HG03460 (cell line): ENCODE measurements at regions not wholly inside any gene's neighbourhood (a gene's known extent, or its start where the extent isn't known, plus 50 kb on each side); places are given as distances from the start of the nearest gene placed in this dataset.
"Not testable (repeated sequence)": the region's sequence is repeated elsewhere in the genome, so short reads cannot be mapped to it uniquely, and the experiment has no call there.

Experiments used
- ATAC-seq: cut with Tn5 transposase; IDR thresholded peaks from one replicate; pipeline ENCODE4 v1.9.1; 2021; ENCODE audit not compliant: unreplicated experiment

- no peak for ATAC-seq
Measured at GRCh38 chr6:168943231-168943905, 310.3 kb downstream of the THBS2 start.

- ATAC-seq, result no peak
Measured at GRCh38 chr6:168942646-168943045, 311.0 kb downstream of the THBS2 start.

- no peak for ATAC-seq
Measured at GRCh38 chr6:168941036-168941435, 312.6 kb downstream of the THBS2 start.

- no peak for ATAC-seq
Measured at GRCh38 chr6:168939796-168940195, 313.9 kb downstream of the THBS2 start.

- ATAC-seq, result no peak
Measured at GRCh38 chr6:168939041-168939440, 314.6 kb downstream of the THBS2 start.

GRCh38 chr6:168938546-168938945, 315.1 kb downstream of the THBS2 start:
- ATAC-seq, result no peak

GRCh38 chr6:168937054-168937453, 316.6 kb downstream of the THBS2 start:
- no peak for ATAC-seq

- no peak for ATAC-seq
Measured at GRCh38 chr6:168935628-168936010, 318.0 kb downstream of the THBS2 start.

GRCh38 chr6:168934660-168935627, 318.7 kb downstream of the THBS2 start:
- no peak for ATAC-seq

GRCh38 chr6:168932171-168932570, 321.5 kb downstream of the THBS2 start:
- ATAC-seq, result not testable (repeated sequence)

GRCh38 chr6:168931072-168931471, 322.6 kb downstream of the THBS2 start:
- ATAC-seq, result not testable (repeated sequence)

GRCh38 chr6:168929871-168930450, 323.7 kb downstream of the THBS2 start:
- no peak for ATAC-seq

GRCh38 chr6:168928012-168928411, 325.6 kb downstream of the THBS2 start:
- no peak for ATAC-seq

- no peak for ATAC-seq
Measured at GRCh38 chr6:168927026-168927425, 326.6 kb downstream of the THBS2 start.

GRCh38 chr6:168926306-168926705, 327.3 kb downstream of the THBS2 start:
- ATAC-seq, result no peak

GRCh38 chr6:168925671-168926070, 328.0 kb downstream of the THBS2 start:
- ATAC-seq, result no peak

GRCh38 chr6:168923171-168923570, 330.5 kb downstream of the THBS2 start:
- ATAC-seq, result no peak

- no peak for ATAC-seq
Measured at GRCh38 chr6:168922436-168922835, 331.2 kb downstream of the THBS2 start.

- ATAC-seq, result no peak
Measured at GRCh38 chr6:168920289-168920688, 333.4 kb downstream of the THBS2 start.

- no peak for ATAC-seq
Measured at GRCh38 chr6:168919470-168920179, 334.0 kb downstream of the THBS2 start.

GRCh38 chr6:168916576-168917211, 337.0 kb downstream of the THBS2 start:
- no peak for ATAC-seq
